A673 (cell line): ENCODE measurements at regions not wholly inside any gene's neighbourhood (a gene's known extent, or its start where the extent isn't known, plus 50 kb on each side); places are given as distances from the start of the nearest gene placed in this dataset.

ENCODE experiments used
- CTCF ChIP-seq: fragments of 300-800, 200-600 bp; sonication (generic); conservative IDR thresholded peaks from 2 replicates; pipeline ENCODE4 v1.5.1; 2017; ENCODE audit warnings: low read depth, mild to moderate bottlenecking, antibody characterized with exemption, low read length, moderate library complexity, mixed read lengths
- EZH2 ChIP-seq: fragments of 200-600 bp; sonication (generic); IDR thresholded peaks from 2 replicates; pipeline ENCODE4 v1.6.1; 2017; ENCODE audit warnings: borderline replicate concordance, low read depth, mild to moderate bottlenecking, mixed read lengths, antibody characterized with exemption, low read length; ENCODE audit not compliant: poor library complexity, severe bottlenecking

- TF ChIP-seq EZH2 (no peak), CTCF (no peak)
Observed at GRCh38 chr3:191802671-191803070, 341.7 kb downstream of the PYDC2 start.
